Hepatocyte (in vitro differentiated cells): ENCODE measurements at regions not wholly inside any gene's neighbourhood (a gene's known extent, or its start where the extent isn't known, plus 50 kb on each side); places are given as distances from the start of the nearest gene placed in this dataset.
A peak's percentile ranks its signal among the peaks of the same experiment; 100 is the strongest.

Experiments used
- EZH2 ChIP-seq: fragments of 200-600 bp; sonication (generic); IDR thresholded peaks from 2 replicates; pipeline ENCODE4 v1.6.1; 2016; ENCODE audit warnings: antibody characterized with exemption, mild to moderate bottlenecking, borderline replicate concordance
- TF ChIP-seq, protein P1 (sequence below): fragments of 200-600 bp; sonication (generic); IDR thresholded peaks from 2 replicates; pipeline ENCODE4 v1.5.1; 2016; ENCODE audit warnings: antibody characterized with exemption, mild to moderate bottlenecking; ENCODE audit not compliant: poor library complexity

DNA sequence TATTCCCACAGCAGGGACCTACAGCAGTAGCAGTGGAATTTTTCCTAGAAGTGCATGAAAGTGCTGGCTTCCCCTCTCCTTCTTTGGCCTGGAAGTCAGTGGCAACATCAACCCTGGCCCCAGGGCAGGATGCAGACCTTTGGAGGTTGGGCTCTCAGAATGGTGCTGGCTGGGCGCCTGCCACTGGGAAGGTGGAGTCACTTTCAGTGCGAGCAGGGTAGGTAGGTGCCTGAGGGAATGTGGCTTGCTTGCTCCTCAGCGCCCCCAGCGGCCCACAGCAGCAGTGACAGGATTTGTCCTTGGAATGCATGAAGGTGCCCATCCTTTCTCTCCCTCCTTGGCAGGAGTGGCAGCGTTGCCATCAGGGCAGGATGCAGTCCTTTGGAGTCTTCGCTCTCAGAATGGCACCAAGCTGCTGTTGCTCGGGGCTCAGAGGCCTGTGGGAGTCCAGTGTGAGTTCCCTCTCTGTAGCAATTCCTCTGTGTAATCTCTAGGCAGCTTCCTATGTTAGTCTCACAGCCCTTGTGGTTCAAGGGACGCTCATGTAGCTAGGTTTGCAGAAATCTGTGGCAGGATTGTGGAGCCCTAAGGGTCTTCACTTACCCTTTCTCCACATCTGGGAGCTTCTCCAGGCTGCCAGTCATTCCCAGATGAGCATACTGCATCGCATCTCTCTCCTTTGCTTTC lies 354.4 kb upstream of the DACH1 start:
- TF ChIP-seq, protein P1, sequence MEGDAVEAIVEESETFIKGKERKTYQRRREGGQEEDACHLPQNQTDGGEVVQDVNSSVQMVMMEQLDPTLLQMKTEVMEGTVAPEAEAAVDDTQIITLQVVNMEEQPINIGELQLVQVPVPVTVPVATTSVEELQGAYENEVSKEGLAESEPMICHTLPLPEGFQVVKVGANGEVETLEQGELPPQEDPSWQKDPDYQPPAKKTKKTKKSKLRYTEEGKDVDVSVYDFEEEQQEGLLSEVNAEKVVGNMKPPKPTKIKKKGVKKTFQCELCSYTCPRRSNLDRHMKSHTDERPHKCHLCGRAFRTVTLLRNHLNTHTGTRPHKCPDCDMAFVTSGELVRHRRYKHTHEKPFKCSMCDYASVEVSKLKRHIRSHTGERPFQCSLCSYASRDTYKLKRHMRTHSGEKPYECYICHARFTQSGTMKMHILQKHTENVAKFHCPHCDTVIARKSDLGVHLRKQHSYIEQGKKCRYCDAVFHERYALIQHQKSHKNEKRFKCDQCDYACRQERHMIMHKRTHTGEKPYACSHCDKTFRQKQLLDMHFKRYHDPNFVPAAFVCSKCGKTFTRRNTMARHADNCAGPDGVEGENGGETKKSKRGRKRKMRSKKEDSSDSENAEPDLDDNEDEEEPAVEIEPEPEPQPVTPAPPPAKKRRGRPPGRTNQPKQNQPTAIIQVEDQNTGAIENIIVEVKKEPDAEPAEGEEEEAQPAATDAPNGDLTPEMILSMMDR: peak; percentile 32
- TF ChIP-seq EZH2: no peak
